ENCODE measurements at regions not wholly inside any gene's neighbourhood (a gene's known extent, or its start where the extent isn't known, plus 50 kb on each side); places are given as distances from the start of the nearest gene placed in this dataset.

- TF ChIP-seq CTCF (conservative IDR thresholded peaks at IDR 0.05; ENCODE audit: low read depth in 2 of 2) = no peak
- no peak for TF ChIP-seq ZNF331 (CRISPR knock-in tag; IDR thresholded peaks at IDR 0.05; ENCODE audit: low read depth)
- TF ChIP-seq POLR2AphosphoS5 (IDR thresholded peaks at IDR 0.05; ENCODE audit: low read depth) = no peak
- TF ChIP-seq EZH2 (IDR thresholded peaks at IDR 0.05; ENCODE audit: low read depth, unreplicated experiment) = no peak
- TF ChIP-seq REST (IDR thresholded peaks at IDR 0.05; ENCODE audit: unreplicated experiment) = no peak
These were observed 302.5 kb upstream of the PROK2 start for GRCh38 chr3:72087420-72087819.
